ENCODE measurements at regions not wholly inside any gene's neighbourhood (a gene's known extent, or its start where the extent isn't known, plus 50 kb on each side); places are given as distances from the start of the nearest gene placed in this dataset.

- Mint-ChIP-seq H3K27me3 (ENCODE audit: low read depth) (peaks cover 31% of the 10 kb centered on the region), H3K36me3 (no peaks in the 10 kb centered on the region), H3K9me3 (no peaks in the 10 kb centered on the region), H3K27ac (no peak overlapping the region), H3K4me1 (peaks cover 32% of the 10 kb centered on the region), H3K4me3 (no peak overlapping the region)
- no peak for ATAC-seq
- no peak for TF ChIP-seq NFYB (CRISPR knock-in tag; conservative IDR thresholded peaks at IDR 0.05; ENCODE audit: low read depth)
- TF ChIP-seq FOXP4 (CRISPR knock-in tag; IDR thresholded peaks at IDR 0.05): no peak
- no peak for TF ChIP-seq PRRX2 (CRISPR knock-in tag; IDR thresholded peaks at IDR 0.05)
- TF ChIP-seq ZNF396 (CRISPR knock-in tag; IDR thresholded peaks at IDR 0.05; ENCODE audit: borderline replicate concordance): no peak
- TF ChIP-seq RELA (CRISPR knock-in tag; IDR thresholded peaks at IDR 0.05; ENCODE audit: borderline replicate concordance): no peak
- TF ChIP-seq ATF2 (CRISPR knock-in tag; IDR thresholded peaks at IDR 0.05; ENCODE audit: borderline replicate concordance, low read depth): no peak
- no peak for TF ChIP-seq E2F1 (CRISPR knock-in tag; IDR thresholded peaks at IDR 0.05)
- no peak for TF ChIP-seq GRHL2 (CRISPR knock-in tag; IDR thresholded peaks at IDR 0.05; ENCODE audit: insufficient replicate concordance, severe bottlenecking)
- TF ChIP-seq STAT6 (CRISPR knock-in tag; conservative IDR thresholded peaks at IDR 0.05; ENCODE audit: low read depth): no peak
- no peak for TF ChIP-seq ATF1 (CRISPR knock-in tag; IDR thresholded peaks at IDR 0.05)
- TF ChIP-seq MYBL2 (CRISPR knock-in tag; IDR thresholded peaks at IDR 0.05): no peak
- no peak for TF ChIP-seq AR (CRISPR knock-in tag; IDR thresholded peaks at IDR 0.05)
- no peak for TF ChIP-seq MAX (CRISPR knock-in tag; IDR thresholded peaks at IDR 0.05)
- no peak for TF ChIP-seq ETV6 (CRISPR knock-in tag; IDR thresholded peaks at IDR 0.05)
- DNase-seq (ENCODE audit: low spot score): no peak
- ChIA-PET CTCF (no interaction called here), POLR2A (no interaction called here)
Measured at GRCh38 chr5:42944989-42945388, 95.1 kb downstream of the ANXA2R start.

All from WTC11 (cell line).